ENCODE measurements at regions not wholly inside any gene's neighbourhood (a gene's known extent, or its start where the extent isn't known, plus 50 kb on each side); places are given as distances from the start of the nearest gene placed in this dataset.

GRCh38 chr7:57274535-57275283 lies 142.5 kb upstream of the ZNF479 start:
- Histone ChIP-seq H3K27ac (ENCODE audit: extremely low read depth, low read depth, low read length) (no peak overlapping the region), H3K9me3 (ENCODE audit: control insufficient read depth, insufficient read depth, low read depth, low read length) (no peaks in the 10 kb centered on the region), H3K36me3 (ENCODE audit: control insufficient read depth in 2 of 2, insufficient read depth in 1 of 2, low read length in 2 of 2) (no peaks in the 10 kb centered on the region), H3K4me1 (ENCODE audit: control insufficient read depth, insufficient read depth, low read length) (no peaks in the 10 kb centered on the region), H3K4me3 (ENCODE audit: low read depth, low read length) (no peak overlapping the region)
- ChIA-PET POLR2A (no interaction called here), CTCF (no interaction called here)
- TF ChIP-seq SETDB1 (IDR thresholded peaks at IDR 0.05; ENCODE audit: insufficient read length, low read length) (peak; percentile 72), SP3 (tag by site-specific recombination; IDR thresholded peaks at IDR 0.05) (no peak), ZNF488 (tag by site-specific recombination; IDR thresholded peaks at IDR 0.05) (no peak), ZNF843 (tag by site-specific recombination; IDR thresholded peaks at IDR 0.05) (no peak), HOXC10 (CRISPR knock-in tag; IDR thresholded peaks at IDR 0.05) (no peak), ZNF274 (IDR thresholded peaks at IDR 0.05; ENCODE audit: low read length) (peak; percentile 47; the same call in 1 of the 2 replicates), ZNF274 (tag by site-specific recombination; IDR thresholded peaks at IDR 0.05; ENCODE audit: borderline replicate concordance) (no peak), ZNF48 (tag by site-specific recombination; IDR thresholded peaks at IDR 0.05) (no peak), KLF17 (tag by site-specific recombination; IDR thresholded peaks at IDR 0.05) (no peak), ZNF292 (tag by site-specific recombination; IDR thresholded peaks at IDR 0.05; ENCODE audit: borderline replicate concordance, low read depth) (no peak), ZNF830 (tag by site-specific recombination; IDR thresholded peaks at IDR 0.05; ENCODE audit: low read depth) (no peak), INSM2 (tag by site-specific recombination; IDR thresholded peaks at IDR 0.05) (no peak)

GRCh38 chr7:57300747-57301146 lies 149.2 kb upstream of the ZNF716 start:
- ChIA-PET POLR2A (no interaction called here), CTCF (no interaction called here)
- no peaks in the 10 kb centered on the region for H3K36me3 ChIP-seq (ENCODE audit: control insufficient read depth in 2 of 2, insufficient read depth in 1 of 2, low read length in 2 of 2)
- H3K9me3 ChIP-seq (ENCODE audit: control insufficient read depth, insufficient read depth, low read depth, low read length): no peaks in the 10 kb centered on the region
- no peak overlapping the region for H3K27ac ChIP-seq (ENCODE audit: extremely low read depth, low read depth, low read length)
- H3K4me1 ChIP-seq (ENCODE audit: control insufficient read depth, insufficient read depth, low read length): no peaks in the 10 kb centered on the region
- no peak overlapping the region for H3K4me3 ChIP-seq (ENCODE audit: low read depth, low read length)
- TF ChIP-seq ZNF571 (tag by site-specific recombination; IDR thresholded peaks at IDR 0.05): no peak
- TF ChIP-seq ZNF341 (tag by site-specific recombination; IDR thresholded peaks at IDR 0.05; ENCODE audit: low read depth): no peak
- no peak for TF ChIP-seq ZNF621 (tag by site-specific recombination; IDR thresholded peaks at IDR 0.05)
- TF ChIP-seq ZNF580 (tag by site-specific recombination; IDR thresholded peaks at IDR 0.05): no peak
- TF ChIP-seq YY2 (tag by site-specific recombination; IDR thresholded peaks at IDR 0.05): no peak
- TF ChIP-seq ZBTB17 (tag by site-specific recombination; IDR thresholded peaks at IDR 0.05): no peak
- TF ChIP-seq ZBTB44 (tag by site-specific recombination; IDR thresholded peaks at IDR 0.05): no peak
- no peak for TF ChIP-seq SP3 (tag by site-specific recombination; IDR thresholded peaks at IDR 0.05)
- TF ChIP-seq ZNF664 (tag by site-specific recombination; IDR thresholded peaks at IDR 0.05): no peak
- TF ChIP-seq ZNF654 (tag by site-specific recombination; IDR thresholded peaks at IDR 0.05; ENCODE audit: low read depth): no peak
- no peak for TF ChIP-seq IKZF3 (tag by site-specific recombination; IDR thresholded peaks at IDR 0.05)
- no peak for TF ChIP-seq ZNF558 (tag by site-specific recombination; IDR thresholded peaks at IDR 0.05)
- no peak for TF ChIP-seq ZNF560 (tag by site-specific recombination; IDR thresholded peaks at IDR 0.05; ENCODE audit: borderline replicate concordance)
- no peak for TF ChIP-seq KLF16 (tag by site-specific recombination; IDR thresholded peaks at IDR 0.05)
- TF ChIP-seq ZEB2 (tag by site-specific recombination; IDR thresholded peaks at IDR 0.05): no peak
- TF ChIP-seq ZNF792 (tag by site-specific recombination; IDR thresholded peaks at IDR 0.05): no peak
- no peak for TF ChIP-seq ZNF266 (tag by site-specific recombination; IDR thresholded peaks at IDR 0.05; ENCODE audit: low read depth)

Measured in HEK293 (cell line).